NCI-H510A treated with DMSO at 0.1 percent for 48 hours (cell line): ENCODE measurements at regions not wholly inside any gene's neighbourhood (a gene's known extent, or its start where the extent isn't known, plus 50 kb on each side); places are given as distances from the start of the nearest gene placed in this dataset.

ENCODE experiments used
- DNase-seq: peaks from one replicate; lab custom pipeline; 2025; lab: John Stamatoyannopoulos, UW

GRCh38 chr9:107118863-107119624, 164.0 kb upstream of the RAD23B start:
- DNase-seq: no peak

- no peak for DNase-seq
Measured at GRCh38 chr9:107119735-107120134, 163.3 kb upstream of the RAD23B start.

GRCh38 chr9:107123389-107123788, 159.7 kb upstream of the RAD23B start:
- DNase-seq: no peak

- DNase-seq: no peak
Measured at GRCh38 chr9:107127608-107128007, 155.5 kb upstream of the RAD23B start.

GRCh38 chr9:107131108-107131799, 151.8 kb upstream of the RAD23B start:
- peak; percentile 49 for DNase-seq

GRCh38 chr9:107136296-107136695, 146.8 kb upstream of the RAD23B start:
- no peak for DNase-seq

- DNase-seq: no peak
Measured at GRCh38 chr9:107137495-107138202, 145.4 kb upstream of the RAD23B start.

- no peak for DNase-seq
Measured at GRCh38 chr9:107138261-107138992, 144.7 kb upstream of the RAD23B start.

GRCh38 chr9:107141967-107142366, 141.1 kb upstream of the RAD23B start:
- DNase-seq: no peak

GRCh38 chr9:107142430-107142829, 140.6 kb upstream of the RAD23B start:
- DNase-seq: no peak

- DNase-seq: no peak
Measured at GRCh38 chr9:107142896-107143603, 140.0 kb upstream of the RAD23B start.

- no peak for DNase-seq
Measured at GRCh38 chr9:107144475-107144874, 138.6 kb upstream of the RAD23B start.

GRCh38 chr9:107147134-107147533, 135.9 kb upstream of the RAD23B start:
- DNase-seq: no peak

GRCh38 chr9:107148216-107148615, 134.9 kb upstream of the RAD23B start:
- DNase-seq: no peak

- no peak for DNase-seq
Measured at GRCh38 chr9:107149756-107150155, 133.3 kb upstream of the RAD23B start.

GRCh38 chr9:107153336-107153735, 129.7 kb upstream of the RAD23B start:
- DNase-seq: no peak

GRCh38 chr9:107154291-107154690, 128.8 kb upstream of the RAD23B start:
- DNase-seq: peak; percentile 48

GRCh38 chr9:107154766-107155165, 128.3 kb upstream of the RAD23B start:
- no peak for DNase-seq

GRCh38 chr9:107155244-107155817, 127.7 kb upstream of the RAD23B start:
- DNase-seq: no peak

- DNase-seq: peak; percentile 16
Measured at GRCh38 chr9:107158321-107158720, 124.8 kb upstream of the RAD23B start.

GRCh38 chr9:107161338-107161737, 121.7 kb upstream of the RAD23B start:
- DNase-seq: peak; percentile 43
